GM12874 (cell line): ENCODE measurements at regions not wholly inside any gene's neighbourhood (a gene's known extent, or its start where the extent isn't known, plus 50 kb on each side); places are given as distances from the start of the nearest gene placed in this dataset.

Experiments used
- CTCF ChIP-seq: IDR thresholded peaks from 2 replicates; pipeline ENCODE4 v1.5.1; 2011; ENCODE audit warnings: low read depth, mild to moderate bottlenecking, control low read depth, low read length, moderate library complexity; ENCODE audit not compliant: insufficient read depth

- no peak for TF ChIP-seq CTCF
Measured at GRCh38 chr17:73814075-73814474, 169.8 kb upstream of the SDK2 start.

DNA sequence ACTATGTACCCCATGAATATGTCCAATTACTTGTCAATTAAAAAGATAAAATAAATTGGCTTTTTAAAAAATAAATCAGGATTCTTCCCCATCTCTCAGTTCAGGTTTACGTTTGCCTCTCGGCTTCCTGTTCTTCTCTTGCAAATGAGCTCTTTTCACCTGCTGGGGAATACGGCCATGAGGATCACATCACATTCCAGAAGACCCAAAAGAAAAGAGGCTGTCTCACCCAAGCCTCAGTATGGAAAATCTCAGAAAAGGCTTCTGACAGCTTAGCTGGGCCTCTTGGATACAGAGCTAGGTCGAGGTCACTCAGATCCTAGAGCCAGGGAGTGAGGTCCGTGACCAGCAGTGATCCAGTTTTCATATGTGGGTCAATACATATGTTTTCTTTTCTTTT lies 171.2 kb upstream of the SDK2 start:
- no peak for TF ChIP-seq CTCF

- TF ChIP-seq CTCF: no peak
Measured at GRCh38 chr17:73819440-73820395, 175.5 kb upstream of the SDK2 start.

DNA sequence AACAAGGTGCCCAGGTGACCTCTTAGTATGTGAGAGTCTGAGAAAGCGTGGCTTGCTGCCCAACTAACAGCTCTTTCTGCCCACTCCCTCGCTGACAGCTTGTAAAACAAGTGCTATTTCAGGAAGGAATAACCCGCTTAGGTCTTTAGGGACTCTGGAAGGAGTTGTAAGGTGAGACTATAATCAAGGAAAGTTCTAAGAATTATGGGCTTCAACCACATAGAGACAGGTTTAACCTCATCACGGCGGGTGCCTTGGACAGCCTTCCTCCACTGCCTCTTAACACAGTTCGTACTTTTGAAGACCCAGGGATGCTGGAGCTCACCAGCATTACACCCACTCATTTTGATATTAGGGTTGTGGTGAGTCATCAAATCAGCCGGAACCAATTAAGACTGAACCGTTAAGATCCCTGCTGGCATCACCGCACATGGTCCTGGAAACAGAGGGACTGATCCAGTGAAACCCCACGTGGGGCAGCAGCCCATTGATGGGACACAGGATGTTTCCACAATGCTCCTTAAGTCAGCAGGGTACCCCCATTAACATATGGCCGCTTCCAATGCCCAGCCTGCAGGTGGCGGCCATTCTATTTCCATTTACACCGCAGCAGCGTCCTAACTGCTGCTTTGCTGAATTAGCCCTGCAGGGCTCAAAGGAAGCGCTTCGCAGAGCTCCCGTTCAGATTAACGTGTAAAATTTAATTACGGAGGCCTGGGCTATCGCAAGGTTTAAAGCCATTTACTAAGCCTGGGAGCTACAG lies 176.6 kb upstream of the SDK2 start:
- no peak for TF ChIP-seq CTCF

GRCh38 chr17:73821665-73822064 lies 177.4 kb upstream of the SDK2 start:
- TF ChIP-seq CTCF: no peak

- no peak for TF ChIP-seq CTCF
Measured at GRCh38 chr17:73822371-73822770, 178.1 kb upstream of the SDK2 start.

DNA sequence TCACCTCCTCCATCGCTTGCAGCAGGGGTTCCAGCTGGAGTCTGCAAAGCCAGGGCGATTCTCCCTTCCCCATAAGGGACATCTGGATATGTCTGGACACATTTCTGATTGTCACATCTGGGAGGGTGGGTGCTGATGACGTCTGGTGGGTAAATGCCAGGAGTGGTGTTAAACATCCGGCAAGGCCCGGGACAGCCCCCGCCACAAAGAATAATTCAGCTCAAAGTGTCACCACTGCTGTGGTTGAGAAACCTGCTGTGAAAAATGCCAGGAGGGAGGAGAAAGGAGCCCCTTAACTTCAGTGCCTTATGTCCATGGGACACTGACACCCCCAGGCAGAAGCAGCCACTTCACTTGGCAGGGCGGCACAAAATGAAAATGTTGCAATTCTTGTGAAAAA lies 179.4 kb upstream of the SDK2 start:
- TF ChIP-seq CTCF: no peak
